ENCODE measurements at regions not wholly inside any gene's neighbourhood (a gene's known extent, or its start where the extent isn't known, plus 50 kb on each side); places are given as distances from the start of the nearest gene placed in this dataset.

DNA sequence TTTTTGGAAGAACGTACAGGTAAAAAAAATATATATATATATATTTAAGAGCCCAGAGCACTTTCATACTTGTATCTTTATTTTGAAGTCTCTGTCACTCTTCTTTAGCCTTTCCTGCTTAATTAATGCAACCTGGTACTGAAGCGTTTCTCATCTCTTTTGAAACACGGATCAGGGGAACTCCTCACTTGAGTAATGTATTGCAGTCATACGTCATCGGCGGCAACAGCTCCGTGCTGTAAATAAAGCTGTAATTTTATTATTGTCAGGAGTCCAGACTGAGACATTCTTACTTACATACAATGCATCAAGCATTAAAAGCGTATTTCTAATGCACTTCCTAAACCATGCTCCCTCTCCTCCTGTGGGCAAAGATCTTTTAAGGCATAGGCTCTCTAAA lies 514.7 kb downstream of the SOX11 start:
- no peak for DNase-seq (ENCODE audit: low spot score)

- DNase-seq (ENCODE audit: low spot score): no peak
Observed at GRCh38 chr2:6211236-6211635, 519.1 kb downstream of the SOX11 start.

GRCh38 chr2:6212491-6212890 lies 520.3 kb downstream of the SOX11 start:
- no peak for DNase-seq (ENCODE audit: low spot score)

- DNase-seq (ENCODE audit: low spot score): no peak
Observed at GRCh38 chr2:6213056-6213780, 521.0 kb downstream of the SOX11 start.

DNA sequence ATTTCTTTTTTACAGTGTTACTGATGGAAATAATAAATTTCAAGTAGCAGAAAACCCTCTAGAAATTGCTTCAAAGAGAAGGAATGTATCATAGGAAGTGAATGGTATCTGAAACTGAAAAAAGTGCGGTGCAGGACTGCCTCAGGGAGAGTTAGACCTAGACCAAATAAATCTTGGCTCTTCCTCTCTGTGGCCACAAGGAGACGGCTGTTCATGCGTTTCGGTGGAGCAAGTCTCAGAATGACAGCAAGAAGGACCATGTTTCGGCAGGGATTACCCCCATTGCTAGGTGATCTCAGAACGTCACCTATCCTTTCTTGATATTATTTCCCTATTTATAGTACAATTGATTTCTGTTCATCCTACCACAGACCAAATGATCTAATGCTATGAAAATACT lies 522.3 kb downstream of the SOX11 start:
- no peak for DNase-seq (ENCODE audit: low spot score)

DNA sequence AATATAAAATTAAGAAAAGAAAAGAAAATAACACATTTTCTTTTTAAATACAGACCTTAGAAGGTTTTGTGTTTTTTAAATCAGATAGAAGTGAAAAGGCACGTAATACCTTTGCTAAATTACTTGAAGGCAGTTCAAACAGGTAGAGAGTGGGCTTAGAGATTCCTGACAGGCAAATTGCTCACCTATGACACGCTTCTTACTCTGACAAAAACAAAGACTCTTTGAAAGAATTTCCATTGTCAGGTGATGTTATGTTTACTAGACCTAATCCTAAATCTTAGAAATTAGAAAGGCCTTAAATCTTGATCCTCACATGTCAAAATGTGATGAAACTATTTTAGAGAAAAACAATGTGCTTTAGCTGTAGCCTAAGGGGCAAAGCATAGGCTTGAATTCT lies 522.9 kb downstream of the SOX11 start:
- DNase-seq (ENCODE audit: low spot score): no peak

GRCh38 chr2:6216234-6216633 lies 524.0 kb downstream of the SOX11 start:
- DNase-seq (ENCODE audit: low spot score): no peak

GRCh38 chr2:6218926-6219325 lies 526.7 kb downstream of the SOX11 start:
- no peak for DNase-seq (ENCODE audit: low spot score)

GRCh38 chr2:6219906-6220305 lies 527.7 kb downstream of the SOX11 start:
- DNase-seq (ENCODE audit: low spot score): no peak

DNA sequence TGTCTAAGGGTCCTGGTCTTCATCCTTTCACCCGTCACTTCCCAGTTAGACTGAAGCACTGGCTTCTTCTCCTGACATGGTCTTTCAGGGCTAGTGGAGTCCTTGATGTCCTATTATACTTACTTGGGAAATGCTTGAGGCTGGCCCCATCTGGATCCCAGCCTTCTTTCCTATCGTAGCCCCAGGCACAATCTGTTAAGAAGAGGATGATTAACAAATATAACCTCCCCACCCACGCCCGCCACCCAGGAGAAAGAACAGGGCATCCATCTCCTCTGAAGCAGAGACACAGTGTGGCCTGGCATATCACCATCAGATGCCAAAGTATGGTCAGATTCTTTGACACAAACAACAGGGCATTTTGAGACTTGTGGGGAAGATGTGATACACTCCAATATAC lies 530.1 kb downstream of the SOX11 start:
- no peak for DNase-seq (ENCODE audit: low spot score)

- DNase-seq (ENCODE audit: low spot score): no peak
Observed at GRCh38 chr2:6224267-6224666, 532.1 kb downstream of the SOX11 start.

- no peak for DNase-seq (ENCODE audit: low spot score)
Observed at GRCh38 chr2:6228251-6228650, 536.1 kb downstream of the SOX11 start.

DNA sequence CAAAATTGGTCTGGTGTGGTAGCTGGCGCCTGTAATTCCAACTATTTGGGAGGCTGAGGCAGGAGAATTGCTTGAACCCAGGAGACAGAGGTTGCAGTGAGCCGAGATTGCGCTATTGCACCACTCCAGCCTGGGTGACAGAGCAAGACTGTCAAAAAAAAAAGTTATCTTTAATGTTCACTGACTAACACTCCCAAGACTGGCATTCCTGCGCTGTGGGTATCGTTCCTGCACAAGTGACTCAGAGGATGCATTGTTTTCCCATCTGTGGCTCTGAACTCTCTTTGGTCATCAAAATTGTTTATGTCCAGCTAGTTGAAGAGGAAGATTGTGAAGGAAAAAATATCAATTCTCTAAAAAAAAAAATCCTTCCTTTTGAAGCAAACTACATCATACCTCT lies 539.0 kb downstream of the SOX11 start:
- DNase-seq (ENCODE audit: low spot score): no peak

DNA sequence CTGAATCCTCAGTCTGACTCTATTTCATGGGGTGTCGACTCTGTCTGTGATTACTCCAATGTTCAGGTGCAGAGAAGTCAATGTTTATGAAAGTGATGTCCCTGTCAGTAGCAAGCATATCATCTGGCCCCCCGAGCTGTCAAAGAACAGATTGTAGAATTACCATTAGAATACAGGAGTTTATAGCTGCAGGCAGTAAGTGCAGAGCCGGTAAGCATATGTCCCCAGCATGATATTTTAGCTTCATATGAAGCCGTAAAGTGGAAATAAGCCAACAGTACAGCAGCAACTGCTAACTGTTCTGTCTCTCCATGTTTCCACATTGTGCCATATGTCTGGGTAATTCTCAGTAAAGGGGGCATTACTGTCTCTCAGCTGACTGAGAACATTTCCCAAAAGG lies 541.8 kb downstream of the SOX11 start:
- no peak for DNase-seq (ENCODE audit: low spot score)

DNA sequence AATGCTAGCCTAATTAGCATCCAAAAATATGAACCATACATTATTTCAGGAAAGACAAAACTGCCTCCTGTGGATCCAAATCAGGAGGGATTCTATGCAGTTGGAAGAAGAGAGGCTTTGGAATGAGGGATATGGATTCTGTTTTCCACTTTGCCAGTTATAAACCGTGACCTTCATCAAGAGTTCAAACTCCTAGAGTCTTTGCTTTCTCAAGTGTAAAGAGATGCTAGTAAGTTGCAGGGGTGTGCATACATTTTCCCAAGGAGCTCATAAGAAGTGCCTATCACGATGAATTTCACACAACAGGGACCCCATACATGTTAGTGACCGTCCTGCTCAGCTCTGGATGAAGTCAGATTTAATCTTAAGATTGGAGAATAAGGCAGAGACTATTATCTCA lies 542.5 kb downstream of the SOX11 start:
- no peak for DNase-seq (ENCODE audit: low spot score)

DNA sequence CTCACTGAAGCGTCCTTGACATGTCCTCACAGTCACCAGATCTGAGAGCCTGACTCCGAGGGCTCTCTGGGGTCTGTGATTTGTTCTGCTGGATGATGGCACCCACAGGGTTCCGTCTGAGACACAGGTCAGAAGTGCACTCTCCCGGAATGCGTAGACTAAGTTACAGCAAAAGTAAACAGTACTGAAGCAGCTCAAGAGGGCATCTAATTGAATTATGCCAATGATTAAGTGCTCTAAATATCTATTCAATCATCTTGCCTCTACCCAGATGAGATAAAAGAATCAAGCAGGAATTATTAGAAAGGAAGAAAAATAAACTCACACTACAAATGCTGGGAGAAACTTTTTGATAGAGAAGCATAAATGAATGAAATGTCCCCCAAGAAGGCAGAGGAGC lies 544.1 kb downstream of the SOX11 start:
- DNase-seq (ENCODE audit: low spot score): no peak

GRCh38 chr2:6237039-6237660 lies 545.0 kb downstream of the SOX11 start:
- DNase-seq (ENCODE audit: low spot score): no peak

GRCh38 chr2:6249557-6249956 lies 557.4 kb downstream of the SOX11 start:
- no peak for DNase-seq (ENCODE audit: low spot score)

DNA sequence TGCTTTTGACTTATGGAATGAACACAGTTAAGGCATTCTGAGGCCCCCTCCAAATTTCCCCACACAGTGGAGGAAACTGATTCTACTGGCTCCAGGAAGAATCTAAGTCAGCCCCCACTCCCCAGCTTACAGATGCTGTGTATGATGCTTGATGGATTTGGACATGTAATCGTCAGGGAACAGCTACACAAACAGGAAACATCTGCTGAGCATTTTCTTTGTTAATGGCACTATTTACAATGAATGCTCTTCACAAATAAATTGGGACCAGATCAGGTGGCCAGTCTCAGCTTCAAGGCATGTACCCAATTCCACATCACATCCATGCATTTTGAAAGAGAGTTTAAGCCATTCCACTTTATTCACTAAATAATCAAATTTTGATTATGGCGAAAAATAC lies 562.3 kb downstream of the SOX11 start:
- DNase-seq (ENCODE audit: low spot score): no peak

- DNase-seq (ENCODE audit: low spot score): no peak
Observed at GRCh38 chr2:6264198-6264597, 572.0 kb downstream of the SOX11 start.

GRCh38 chr2:6281524-6281923 lies 584.2 kb downstream of the CMPK2 start:
- no peak for DNase-seq (ENCODE audit: low spot score)

- DNase-seq (ENCODE audit: low spot score): no peak
Observed at GRCh38 chr2:6283259-6283658, 582.4 kb downstream of the CMPK2 start.

GRCh38 chr2:6287406-6287805 lies 578.3 kb downstream of the CMPK2 start:
- no peak for DNase-seq (ENCODE audit: low spot score)

GRCh38 chr2:6288791-6289190 lies 576.9 kb downstream of the CMPK2 start:
- DNase-seq (ENCODE audit: low spot score): no peak
